Uterus (tissue), 3 donors: ENCODE measurements at regions not wholly inside any gene's neighbourhood (a gene's known extent, or its start where the extent isn't known, plus 50 kb on each side); places are given as distances from the start of the nearest gene placed in this dataset.

ENCODE experiments used
- DNase-seq, 2 donors: peaks; one replicate each; pipeline ENCODE4 v3.0.0-alpha.2; 2019 to 2020
- H3K27ac ChIP-seq, 2 donors: fragments of 200-600 bp; sonication (generic); 1 replicate in 1 of 2; 2 replicates in 1 of 2; pipeline ENCODE4 v1.5.1; 2016 to 2018
- H3K27me3 ChIP-seq, 2 donors: fragments of 200-600 bp; sonication (generic); one replicate each; pipeline ENCODE4 v1.5.1; 2018 to 2019; ENCODE audit warnings: control low read depth in 1 of 2
- H3K36me3 ChIP-seq, 2 donors: fragments of 200-600 bp; sonication (generic); one replicate each; pipeline ENCODE4 v1.5.1; 2019; ENCODE audit warnings: control low read depth in 1 of 2
- H3K4me1 ChIP-seq, 2 donors: fragments of 200-600 bp; sonication (generic); one replicate each; pipeline ENCODE4 v1.5.1; 2018 to 2019; ENCODE audit warnings: control low read depth in 1 of 2
- H3K4me3 ChIP-seq, 2 donors: fragments of 200-600 bp; sonication (generic); 1 replicate in 1 of 2; 2 replicates in 1 of 2; pipeline ENCODE4 v1.5.1; 2018 to 2019; ENCODE audit warnings: mild to moderate bottlenecking in 1 of 2
- H3K9me3 ChIP-seq, 2 donors: fragments of 200-600 bp; sonication (generic); one replicate each; pipeline ENCODE4 v1.5.1; 2019; ENCODE audit warnings: control low read depth in 1 of 2
- CTCF ChIP-seq, 4 experiments: fragments of 200-600 bp in 2 of 4; fragments of 450-650 bp in 2 of 4; sonication (generic) in 2 of 4; IDR thresholded peaks; one replicate each; pipeline ENCODE4 v1.5.1; 2016 to 2019; ENCODE audit warnings: antibody characterized with exemption in 4 of 4, mild to moderate bottlenecking in 2 of 4, moderate library complexity in 1 of 4
- POLR2A ChIP-seq, 2 donors: fragments of 450-650 bp; IDR thresholded peaks; one replicate each; pipeline ENCODE4 v1.6.1; 2016; ENCODE audit warnings: antibody characterized with exemption in 2 of 2, mild to moderate bottlenecking in 1 of 2, moderate library complexity in 1 of 2
- intact Hi-C: fragments of 100-400 bp; cut with DNase I; formaldehyde crosslinking; loops from one replicate; pipeline ENCODE4 v1.15.1; 2023; ENCODE audit warnings: low total_unique reads
- donor health status: DM: yes; HTN: yes; CAD: no.

- no peaks in the 10 kb centered on the region for H3K4me1 ChIP-seq
- no peaks in the 10 kb centered on the region for H3K9me3 ChIP-seq
- DNase-seq: no peak
- intact Hi-C loops: no loop called here
- H3K27ac ChIP-seq: no peak overlapping the region
- H3K27me3 ChIP-seq: no peaks in the 10 kb centered on the region
- H3K36me3 ChIP-seq: no peaks in the 10 kb centered on the region
- no peak for TF ChIP-seq POLR2A (IDR thresholded peaks at IDR 0.05)
- no peak for TF ChIP-seq CTCF (IDR thresholded peaks at IDR 0.05)
- no peak overlapping the region for H3K4me3 ChIP-seq
These were observed 490.7 kb upstream of the TENM3 start for GRCh38 chr4:181752516-181752915.

GRCh38 chr4:181753207-181753606 is 490.0 kb upstream of the TENM3 start:
- intact Hi-C loops: no loop called here
- no peak overlapping the region for H3K27ac ChIP-seq
- no peaks in the 10 kb centered on the region for H3K36me3 ChIP-seq
- H3K27me3 ChIP-seq: no peaks in the 10 kb centered on the region
- TF ChIP-seq POLR2A (IDR thresholded peaks at IDR 0.05): no peak
- TF ChIP-seq CTCF (IDR thresholded peaks at IDR 0.05): no peak
- no peaks in the 10 kb centered on the region for H3K9me3 ChIP-seq
- no peak overlapping the region for H3K4me3 ChIP-seq
- no peaks in the 10 kb centered on the region for H3K4me1 ChIP-seq
- no peak for DNase-seq

GRCh38 chr4:181755846-181756245 is 487.4 kb upstream of the TENM3 start:
- Histone ChIP-seq H3K27ac (no peak overlapping the region), H3K9me3 (no peaks in the 10 kb centered on the region)

GRCh38 chr4:181756451-181757095 is 486.6 kb upstream of the TENM3 start:
- no peaks in the 10 kb centered on the region for H3K36me3 ChIP-seq
- no peak overlapping the region for H3K4me3 ChIP-seq
- intact Hi-C loops: no loop called here
- no peaks in the 10 kb centered on the region for H3K4me1 ChIP-seq
- TF ChIP-seq CTCF (IDR thresholded peaks at IDR 0.05): no peak
- TF ChIP-seq POLR2A (IDR thresholded peaks at IDR 0.05): no peak
- no peaks in the 10 kb centered on the region for H3K9me3 ChIP-seq
- no peaks in the 10 kb centered on the region for H3K27me3 ChIP-seq
- H3K27ac ChIP-seq: no peak overlapping the region
- DNase-seq: no peak

More at GRCh38 chr4:181755846-181756245, 487.4 kb upstream of the TENM3 start:
- no peak for TF ChIP-seq POLR2A (IDR thresholded peaks at IDR 0.05)
- TF ChIP-seq CTCF (IDR thresholded peaks at IDR 0.05): no peak
- Histone ChIP-seq H3K36me3 (no peaks in the 10 kb centered on the region), H3K27me3 (no peaks in the 10 kb centered on the region), H3K4me1 (no peaks in the 10 kb centered on the region), H3K4me3 (no peak overlapping the region)
- no peak for DNase-seq
- intact Hi-C loops: no loop called here

GRCh38 chr4:181757098-181757497 is 486.1 kb upstream of the TENM3 start:
- no peaks in the 10 kb centered on the region for H3K27me3 ChIP-seq
- intact Hi-C loops: no loop called here
- no peak overlapping the region for H3K4me3 ChIP-seq
- no peaks in the 10 kb centered on the region for H3K36me3 ChIP-seq
- no peaks in the 10 kb centered on the region for H3K4me1 ChIP-seq
- no peak for TF ChIP-seq CTCF (IDR thresholded peaks at IDR 0.05)
- TF ChIP-seq POLR2A (IDR thresholded peaks at IDR 0.05): no peak
- DNase-seq: no peak
- H3K27ac ChIP-seq: no peak overlapping the region
- H3K9me3 ChIP-seq: no peaks in the 10 kb centered on the region
